IMR-90 (cell line): ENCODE measurements at regions not wholly inside any gene's neighbourhood (a gene's known extent, or its start where the extent isn't known, plus 50 kb on each side); places are given as distances from the start of the nearest gene placed in this dataset.

Experiments used
- ATAC-seq: fragments of 200-7000 bp; cut with Tn5 transposase; 2 replicates; pipeline ENCODE4 v1.9.1; 2020; ENCODE audit warnings: low read depth, mild to moderate bottlenecking, moderate library complexity
- BruUV-seq: library from RNA; stranded (reverse); fragments of 400-500 nt; replicated peaks from 2 replicates; lab custom pipeline; 2021; lab: Mats Ljungman, UMichigan
- CTCF ChIA-PET: fragments of 300-600 bp; formaldehyde crosslinking; extraction: SDS; loops from one replicate; lab custom pipeline; 2021; ENCODE audit warnings: antibody characterized with exemption; lab: Yijun Ruan, JAX
- POLR2A ChIA-PET: fragments of 300-600 bp; sonication (Branson Sonifier 250); formaldehyde crosslinking; loops from one replicate; lab custom pipeline; 2022; ENCODE audit warnings: antibody characterized with exemption; ENCODE audit not compliant: unreplicated experiment; lab: Charles Lee
- DNase-seq: peaks from one replicate; pipeline ENCODE4 v3.0.0; 2013
- H2AFZ ChIP-seq: replicated peaks from 2 replicates; pipeline ENCODE3; 2013; ENCODE audit warnings: low read length, mild to moderate bottlenecking; ENCODE audit not compliant: poor library complexity
- H2AK5ac ChIP-seq: 2 replicates; pipeline ENCODE4 v1.6.1; 2013; ENCODE audit warnings: low read depth, low read length, inconsistent platforms
- H2AK9ac ChIP-seq: replicated peaks from 2 replicates; pipeline ENCODE3; 2013; ENCODE audit warnings: mild to moderate bottlenecking, low read depth, low read length, moderate library complexity; ENCODE audit not compliant: poor library complexity
- H2BK120ac ChIP-seq: 2 replicates; pipeline ENCODE4 v1.6.1; 2013; ENCODE audit warnings: low read depth, low read length, inconsistent platforms
- H2BK15ac ChIP-seq: 3 replicates; pipeline ENCODE4 v1.6.1; 2013; ENCODE audit warnings: low read depth, low read length, inconsistent platforms
- H2BK20ac ChIP-seq: 2 replicates; pipeline ENCODE4 v1.6.1; 2013; ENCODE audit warnings: low read depth, mild to moderate bottlenecking, inconsistent platforms, low read length, moderate library complexity
- H2BK5ac ChIP-seq: 2 replicates; pipeline ENCODE4 v1.6.1; 2013; ENCODE audit warnings: mild to moderate bottlenecking, low read depth, low read length, inconsistent platforms; ENCODE audit not compliant: poor library complexity, severe bottlenecking
- H3K14ac ChIP-seq: replicated peaks from 2 replicates; pipeline ENCODE4 v1.6.1; 2013; ENCODE audit warnings: low read depth, low read length, inconsistent platforms
- H3K18ac ChIP-seq: 2 replicates; pipeline ENCODE4 v1.6.1; 2013; ENCODE audit warnings: low read depth, low read length, control low read depth
- H3K23ac ChIP-seq: 2 replicates; pipeline ENCODE4 v1.6.1; 2013; ENCODE audit warnings: low read depth, low read length, inconsistent platforms
- H3K27ac ChIP-seq: 2 replicates; pipeline ENCODE4 v1.5.1; 2013; ENCODE audit warnings: mild to moderate bottlenecking, control low read depth, low read length; ENCODE audit not compliant: insufficient read depth
- H3K27me3 ChIP-seq: 2 replicates; pipeline ENCODE4 v1.6.1; 2013; ENCODE audit warnings: low read length; ENCODE audit not compliant: control insufficient read depth, insufficient read depth
- H3K36me3 ChIP-seq: 2 replicates; pipeline ENCODE4 v1.6.1; 2013; ENCODE audit warnings: low read length, mixed read lengths; ENCODE audit not compliant: control insufficient read depth, insufficient read depth
- H3K4ac ChIP-seq: 2 replicates; pipeline ENCODE4 v1.6.1; 2013; ENCODE audit warnings: low read depth, low read length, inconsistent platforms
- H3K4me1 ChIP-seq: 2 replicates; pipeline ENCODE4 v1.6.1; 2013; ENCODE audit warnings: low read length, mixed read lengths; ENCODE audit not compliant: control insufficient read depth, insufficient read depth
- H3K4me2 ChIP-seq: 2 replicates; pipeline ENCODE4 v1.6.1; 2013; ENCODE audit warnings: low read depth, mild to moderate bottlenecking, control low read depth, low read length, moderate library complexity
- H3K4me3 ChIP-seq: 2 replicates; pipeline ENCODE4 v1.5.1; 2013; ENCODE audit warnings: low read depth, mild to moderate bottlenecking, control low read depth, low read length, moderate library complexity; ENCODE audit not compliant: insufficient read depth
- H3K56ac ChIP-seq: 2 replicates; pipeline ENCODE4 v1.6.1; 2013; ENCODE audit warnings: low read length, inconsistent platforms; ENCODE audit not compliant: insufficient read depth; ENCODE audit errors: extremely low read depth
- H3K79me1 ChIP-seq, 2 experiments: 2 replicates each; pipeline ENCODE4 v1.6.1; 2013; ENCODE audit warnings: low read length in 2 of 2, inconsistent platforms in 1 of 2, low read depth in 1 of 2
- H3K9ac ChIP-seq: 2 replicates; pipeline ENCODE4 v1.6.1; 2013; ENCODE audit warnings: low read depth, low read length, control low read depth
- H3K9me1 ChIP-seq: 2 replicates; pipeline ENCODE4 v1.6.1; 2013; ENCODE audit warnings: low read length, inconsistent platforms; ENCODE audit not compliant: insufficient read depth
- H3K9me3 ChIP-seq: 2 replicates; pipeline ENCODE4 v1.6.1; 2013; ENCODE audit warnings: low read length; ENCODE audit not compliant: control insufficient read depth, insufficient read depth
- H4K20me1 ChIP-seq: 2 replicates; pipeline ENCODE4 v1.6.1; 2013; ENCODE audit warnings: low read length, inconsistent platforms; ENCODE audit not compliant: insufficient read depth
- H4K5ac ChIP-seq: 2 replicates; pipeline ENCODE4 v1.6.1; 2013; ENCODE audit warnings: mild to moderate bottlenecking, low read depth, low read length, control low read depth
- H4K8ac ChIP-seq, 2 experiments: 2 replicates each; pipeline ENCODE4 v1.6.1; 2013; ENCODE audit warnings: low read depth in 2 of 2, low read length in 2 of 2, control low read depth in 1 of 2, inconsistent platforms in 1 of 2
- H4K91ac ChIP-seq: 2 replicates; pipeline ENCODE4 v1.6.1; 2013; ENCODE audit warnings: low read depth, low read length, inconsistent platforms; ENCODE audit not compliant: insufficient read depth
- BHLHE40 ChIP-seq: fragments of 150-350 bp; IDR thresholded peaks from 2 replicates; pipeline ENCODE4 v1.6.1; 2016; ENCODE audit warnings: mild to moderate bottlenecking, low read depth, low read length
- CEBPB ChIP-seq: IDR thresholded peaks from 2 replicates; pipeline ENCODE4 v1.6.1; 2012; ENCODE audit warnings: low read depth, low read length, improper control_type of control experiment
- CHD1 ChIP-seq: IDR thresholded peaks from 2 replicates; pipeline ENCODE4 v1.6.1; 2012; ENCODE audit warnings: low read depth, low read length, improper control_type of control experiment
- FOS ChIP-seq: fragments of 150-350 bp; IDR thresholded peaks from 2 replicates; pipeline ENCODE4 v1.6.1; 2016; ENCODE audit warnings: low read depth, low read length
- MAFK ChIP-seq: IDR thresholded peaks from 2 replicates; pipeline ENCODE4 v1.6.1; 2012; ENCODE audit warnings: low read depth, low read length, improper control_type of control experiment
- MAZ ChIP-seq: IDR thresholded peaks from 2 replicates; pipeline ENCODE4 v1.6.1; 2012; ENCODE audit warnings: low read depth, mild to moderate bottlenecking, low read length, improper control_type of control experiment, moderate library complexity, borderline replicate concordance
- MXI1 ChIP-seq: IDR thresholded peaks from 2 replicates; pipeline ENCODE4 v1.6.1; 2012; ENCODE audit warnings: low read depth, mild to moderate bottlenecking, low read length, moderate library complexity, borderline replicate concordance
- NFE2L2 ChIP-seq: fragments of 150-350 bp; IDR thresholded peaks from 2 replicates; pipeline ENCODE4 v1.6.1; 2016; ENCODE audit warnings: low read depth, mild to moderate bottlenecking, low read length
- POLR2A ChIP-seq: IDR thresholded peaks from 2 replicates; pipeline ENCODE4 v1.6.1; 2012; ENCODE audit warnings: mild to moderate bottlenecking, low read depth, low read length
- RAD21 ChIP-seq: IDR thresholded peaks from 2 replicates; pipeline ENCODE4 v1.6.1; 2012; ENCODE audit warnings: low read length, improper control_type of control experiment
- RCOR1 ChIP-seq: IDR thresholded peaks from 2 replicates; pipeline ENCODE4 v1.6.1; 2012; ENCODE audit warnings: mild to moderate bottlenecking, low read length, improper control_type of control experiment; ENCODE audit not compliant: insufficient replicate concordance
- RFX5 ChIP-seq: IDR thresholded peaks from 2 replicates; pipeline ENCODE4 v1.8.0; 2012; ENCODE audit warnings: low read depth, mild to moderate bottlenecking, low read length, moderate library complexity
- SMC3 ChIP-seq: fragments of 150-350 bp; IDR thresholded peaks from 2 replicates; pipeline ENCODE4 v1.6.1; 2016; ENCODE audit warnings: low read depth, mild to moderate bottlenecking, antibody characterized with exemption, low read length, moderate library complexity
- WGBS, 2 experiments: methylation state at CpG; one replicate each; pipeline versions ENCODE4 v1.1.5 to v1.1.7; 2013; ENCODE audit warnings: missing lambda C conversion rate in 2 of 2; ENCODE audit not compliant: insufficient read length in 1 of 2; ENCODE audit errors: extremely low coverage in 2 of 2; 5-methylcytosine and 5-hydroxymethylcytosine counted together
- dilution Hi-C: fragments of 300-500 bp; cut with HindIII; formaldehyde crosslinking; loops from one replicate; pipeline ENCODE4 v1.14.3; 2018; ENCODE audit warnings: low sequenced_read_pairs; ENCODE audit not compliant: unreplicated experiment
- in situ Hi-C: fragments of 300-500 bp; cut with MboI; formaldehyde crosslinking; loops from 3 replicates; pipeline ENCODE4 v1.14.3; 2019; ENCODE audit warnings: low sequenced_read_pairs, inconsistent platforms, mixed read lengths
- intact Hi-C: fragments of 100-400 bp; cut with micrococcal nuclease; formaldehyde crosslinking; loops from 2 replicates; pipeline ENCODE4 v1.10.0; 2022
- TF ChIP-seq, protein P1 (sequence below): fragments of 150-350 bp; IDR thresholded peaks from 2 replicates; pipeline ENCODE4 v1.6.1; 2017; ENCODE audit warnings: mild to moderate bottlenecking, antibody characterized with exemption, low read length, low read depth
- TF ChIP-seq, protein P2 (sequence below): conservative IDR thresholded peaks from 2 replicates; pipeline ENCODE4 v1.5.1; 2012; ENCODE audit warnings: mild to moderate bottlenecking, low read depth, low read length, improper control_type of control experiment
- TF ChIP-seq, protein P3 (sequence below): fragments of 150-350 bp; IDR thresholded peaks from 2 replicates; pipeline ENCODE4 v1.6.1; 2016; ENCODE audit warnings: low read depth, mild to moderate bottlenecking, low read length, moderate library complexity, borderline replicate concordance

DNA sequence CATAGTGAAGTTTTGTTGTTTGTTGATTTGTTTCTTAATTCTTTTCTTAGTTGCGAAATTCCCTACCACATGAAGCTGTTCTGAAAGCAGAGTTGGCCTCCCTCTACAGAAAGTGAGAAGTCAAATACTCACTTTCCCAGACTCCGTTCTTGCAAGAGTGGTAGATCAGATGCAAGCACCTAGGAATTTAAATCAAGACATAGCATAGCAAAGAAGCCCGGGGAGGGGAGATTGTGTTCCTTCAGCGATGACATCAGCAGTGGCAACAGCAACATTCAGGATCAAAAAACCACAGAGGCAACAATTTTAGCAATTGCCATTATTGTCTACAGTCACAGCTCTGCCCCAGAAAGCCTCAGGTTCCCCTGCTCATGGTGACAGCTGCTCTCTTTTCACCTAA is 580.0 kb downstream of the RNF144A start:
- no peak for DNase-seq
- Histone ChIP-seq H2BK15ac (no peak overlapping the region), H4K5ac (no peak overlapping the region), H4K91ac (no peak overlapping the region), H3K9me3 (no peaks in the 10 kb centered on the region), H3K27me3 (no peaks in the 10 kb centered on the region), H3K18ac (no peak overlapping the region), H3K4ac (no peak overlapping the region), H3K9me1 (no peaks in the 10 kb centered on the region), H2BK5ac (no peak overlapping the region), H3K56ac (no peak overlapping the region), H2BK20ac (no peak overlapping the region), H3K4me3 (no peak overlapping the region), H2BK120ac (no peak overlapping the region), H2AFZ (no peak overlapping the region), H3K14ac (no peak overlapping the region), H3K36me3 (no peaks in the 10 kb centered on the region), H3K27ac (no peak overlapping the region), H3K9ac (no peak overlapping the region), H3K23ac (no peak overlapping the region), H2AK9ac (no peak overlapping the region), H2AK5ac (no peak overlapping the region), H4K8ac (no peak overlapping the region), H3K4me1 (no peaks in the 10 kb centered on the region), H3K79me1 (no peaks in the 10 kb centered on the region), H4K20me1 (no peaks in the 10 kb centered on the region), H3K4me2 (no peak overlapping the region)
- TF ChIP-seq RCOR1 (no peak), BHLHE40 (no peak), POLR2A (no peak), FOS (no peak), NFE2L2 (no peak), SMC3 (no peak), CEBPB (no peak), MXI1 (no peak), MAZ (no peak), CHD1 (no peak), RFX5 (no peak), MAFK (no peak), RAD21 (no peak)
- TF ChIP-seq, protein P1, sequence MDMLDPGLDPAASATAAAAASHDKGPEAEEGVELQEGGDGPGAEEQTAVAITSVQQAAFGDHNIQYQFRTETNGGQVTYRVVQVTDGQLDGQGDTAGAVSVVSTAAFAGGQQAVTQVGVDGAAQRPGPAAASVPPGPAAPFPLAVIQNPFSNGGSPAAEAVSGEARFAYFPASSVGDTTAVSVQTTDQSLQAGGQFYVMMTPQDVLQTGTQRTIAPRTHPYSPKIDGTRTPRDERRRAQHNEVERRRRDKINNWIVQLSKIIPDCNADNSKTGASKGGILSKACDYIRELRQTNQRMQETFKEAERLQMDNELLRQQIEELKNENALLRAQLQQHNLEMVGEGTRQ: no peak
- TF ChIP-seq, protein P2, sequence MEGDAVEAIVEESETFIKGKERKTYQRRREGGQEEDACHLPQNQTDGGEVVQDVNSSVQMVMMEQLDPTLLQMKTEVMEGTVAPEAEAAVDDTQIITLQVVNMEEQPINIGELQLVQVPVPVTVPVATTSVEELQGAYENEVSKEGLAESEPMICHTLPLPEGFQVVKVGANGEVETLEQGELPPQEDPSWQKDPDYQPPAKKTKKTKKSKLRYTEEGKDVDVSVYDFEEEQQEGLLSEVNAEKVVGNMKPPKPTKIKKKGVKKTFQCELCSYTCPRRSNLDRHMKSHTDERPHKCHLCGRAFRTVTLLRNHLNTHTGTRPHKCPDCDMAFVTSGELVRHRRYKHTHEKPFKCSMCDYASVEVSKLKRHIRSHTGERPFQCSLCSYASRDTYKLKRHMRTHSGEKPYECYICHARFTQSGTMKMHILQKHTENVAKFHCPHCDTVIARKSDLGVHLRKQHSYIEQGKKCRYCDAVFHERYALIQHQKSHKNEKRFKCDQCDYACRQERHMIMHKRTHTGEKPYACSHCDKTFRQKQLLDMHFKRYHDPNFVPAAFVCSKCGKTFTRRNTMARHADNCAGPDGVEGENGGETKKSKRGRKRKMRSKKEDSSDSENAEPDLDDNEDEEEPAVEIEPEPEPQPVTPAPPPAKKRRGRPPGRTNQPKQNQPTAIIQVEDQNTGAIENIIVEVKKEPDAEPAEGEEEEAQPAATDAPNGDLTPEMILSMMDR: no peak
- TF ChIP-seq, protein P3, sequence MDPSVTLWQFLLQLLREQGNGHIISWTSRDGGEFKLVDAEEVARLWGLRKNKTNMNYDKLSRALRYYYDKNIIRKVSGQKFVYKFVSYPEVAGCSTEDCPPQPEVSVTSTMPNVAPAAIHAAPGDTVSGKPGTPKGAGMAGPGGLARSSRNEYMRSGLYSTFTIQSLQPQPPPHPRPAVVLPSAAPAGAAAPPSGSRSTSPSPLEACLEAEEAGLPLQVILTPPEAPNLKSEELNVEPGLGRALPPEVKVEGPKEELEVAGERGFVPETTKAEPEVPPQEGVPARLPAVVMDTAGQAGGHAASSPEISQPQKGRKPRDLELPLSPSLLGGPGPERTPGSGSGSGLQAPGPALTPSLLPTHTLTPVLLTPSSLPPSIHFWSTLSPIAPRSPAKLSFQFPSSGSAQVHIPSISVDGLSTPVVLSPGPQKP: no peak
- ChIA-PET POLR2A (no interaction called here), CTCF (no interaction called here)
- in situ Hi-C loops: no loop called here
- WGBS, 2 experiments: 45% methylated on average over 2 of the region's 4 CpGs; no CpG with 5 or more reads in 1 of the 2 experiments
- dilution Hi-C loops: no loop called here
- ATAC-seq: no peak
- intact Hi-C loops: no loop called here
- no TSS peak for BruUV-seq
